ENCODE measurements at regions not wholly inside any gene's neighbourhood (a gene's known extent, or its start where the extent isn't known, plus 50 kb on each side); places are given as distances from the start of the nearest gene placed in this dataset.

DNA sequence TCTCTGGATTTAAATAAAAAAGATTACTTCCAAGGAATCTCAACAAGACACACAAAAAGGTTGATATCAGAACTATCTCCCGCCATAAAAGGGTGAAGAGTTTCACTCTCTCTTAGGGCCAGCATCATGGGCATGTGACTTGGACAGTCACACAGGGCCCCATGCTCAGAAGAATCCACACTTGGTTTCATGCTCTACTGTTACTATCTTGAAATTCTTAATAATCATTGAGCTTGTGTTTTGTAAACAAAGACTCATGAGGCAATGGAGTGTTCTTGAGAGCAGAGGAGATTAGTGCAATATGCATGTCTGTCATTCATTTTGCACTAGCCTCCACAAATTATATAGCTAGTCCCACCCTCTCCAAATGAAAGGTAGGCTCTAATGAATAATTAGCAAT, 58.4 kb downstream of the HMHB1 start:
- DNase-seq: no peak

DNA sequence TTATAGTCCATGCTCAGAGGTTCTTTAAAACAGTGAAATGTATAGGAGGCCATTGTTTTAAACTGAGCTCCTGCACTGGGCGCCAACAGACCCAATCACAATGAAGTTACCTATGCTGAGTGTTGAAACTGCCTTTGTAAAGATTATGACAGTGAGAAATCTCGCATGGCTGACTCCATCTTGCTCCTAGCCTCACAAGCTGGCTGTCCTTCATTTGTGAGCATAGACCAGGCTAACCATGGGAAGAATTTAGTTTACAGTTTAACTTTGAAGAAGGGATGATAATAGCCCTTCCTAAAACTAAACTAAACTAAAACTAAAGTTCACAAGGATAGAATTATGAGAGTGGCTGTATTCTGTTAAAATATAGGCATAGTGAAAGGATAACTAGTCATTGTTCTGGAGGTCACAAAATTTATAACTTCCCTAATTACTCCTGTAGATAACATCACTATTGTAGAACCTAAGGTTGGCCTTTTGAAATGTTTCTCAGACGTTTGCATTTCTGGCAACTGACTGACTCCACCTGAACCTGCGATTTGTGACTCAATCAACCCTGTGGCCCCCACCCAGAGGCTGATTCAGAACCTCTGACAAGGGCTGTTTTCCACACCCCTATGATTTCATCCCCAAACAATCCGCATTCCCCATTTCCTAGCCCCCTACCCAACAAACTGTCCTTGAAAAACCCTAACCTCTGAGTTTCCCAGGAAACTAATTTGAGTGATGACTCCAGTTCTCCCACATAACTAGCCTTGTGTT, 59.1 kb downstream of the HMHB1 start:
- DNase-seq: no peak

GRCh38 chr5:143871672-143872071, 59.7 kb downstream of the HMHB1 start:
- no peak for DNase-seq

DNA sequence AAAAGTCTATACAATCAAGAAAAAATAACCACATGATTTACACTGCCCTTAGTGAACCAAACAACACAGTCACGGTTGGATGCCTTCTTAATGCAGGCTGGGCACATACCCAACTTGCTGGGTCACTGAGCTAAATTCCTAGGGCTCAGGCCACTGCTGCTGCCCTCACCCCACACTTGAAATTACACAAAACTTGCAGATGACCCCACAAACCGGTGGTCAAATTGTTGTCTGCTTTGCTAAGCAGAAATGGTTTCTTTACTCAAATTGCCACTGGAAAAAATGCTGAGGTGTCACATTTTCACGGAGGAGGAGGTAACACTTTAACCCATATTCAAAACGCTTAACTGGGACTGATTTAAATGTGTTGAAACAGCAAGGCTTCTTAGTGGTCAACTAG, 62.4 kb downstream of the HMHB1 start:
- DNase-seq: no peak

- DNase-seq: no peak
These were observed 65.2 kb downstream of the HMHB1 start for GRCh38 chr5:143877196-143877595.

- no peak for DNase-seq
These were observed 66.5 kb downstream of the HMHB1 start for GRCh38 chr5:143878430-143878829.

DNA sequence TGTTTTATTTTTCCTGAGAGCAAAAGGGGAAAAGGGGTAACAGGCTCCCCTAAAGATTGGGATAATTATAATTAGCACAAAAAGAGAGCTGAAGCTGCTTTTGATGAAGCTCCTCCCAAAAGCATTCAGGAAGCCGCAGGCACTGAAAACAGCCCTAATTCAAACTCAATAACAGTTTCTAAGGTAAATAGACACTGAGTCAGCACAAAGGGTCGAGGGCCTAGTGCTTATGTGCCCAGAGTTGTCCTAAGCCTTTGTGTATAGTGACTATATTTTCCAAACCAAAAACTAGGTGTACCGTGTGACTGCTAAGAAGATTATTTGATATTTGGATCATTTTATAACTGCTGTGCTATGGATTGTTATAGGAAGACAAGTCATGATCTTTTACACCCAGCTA, 67.7 kb downstream of the HMHB1 start:
- DNase-seq: no peak

- no peak for DNase-seq
These were observed 68.2 kb downstream of the HMHB1 start for GRCh38 chr5:143880178-143880577.

- DNase-seq: no peak
These were observed 70.6 kb downstream of the HMHB1 start for GRCh38 chr5:143882520-143882919.

GRCh38 chr5:143886096-143886495, 74.1 kb downstream of the HMHB1 start:
- no peak for DNase-seq

DNA sequence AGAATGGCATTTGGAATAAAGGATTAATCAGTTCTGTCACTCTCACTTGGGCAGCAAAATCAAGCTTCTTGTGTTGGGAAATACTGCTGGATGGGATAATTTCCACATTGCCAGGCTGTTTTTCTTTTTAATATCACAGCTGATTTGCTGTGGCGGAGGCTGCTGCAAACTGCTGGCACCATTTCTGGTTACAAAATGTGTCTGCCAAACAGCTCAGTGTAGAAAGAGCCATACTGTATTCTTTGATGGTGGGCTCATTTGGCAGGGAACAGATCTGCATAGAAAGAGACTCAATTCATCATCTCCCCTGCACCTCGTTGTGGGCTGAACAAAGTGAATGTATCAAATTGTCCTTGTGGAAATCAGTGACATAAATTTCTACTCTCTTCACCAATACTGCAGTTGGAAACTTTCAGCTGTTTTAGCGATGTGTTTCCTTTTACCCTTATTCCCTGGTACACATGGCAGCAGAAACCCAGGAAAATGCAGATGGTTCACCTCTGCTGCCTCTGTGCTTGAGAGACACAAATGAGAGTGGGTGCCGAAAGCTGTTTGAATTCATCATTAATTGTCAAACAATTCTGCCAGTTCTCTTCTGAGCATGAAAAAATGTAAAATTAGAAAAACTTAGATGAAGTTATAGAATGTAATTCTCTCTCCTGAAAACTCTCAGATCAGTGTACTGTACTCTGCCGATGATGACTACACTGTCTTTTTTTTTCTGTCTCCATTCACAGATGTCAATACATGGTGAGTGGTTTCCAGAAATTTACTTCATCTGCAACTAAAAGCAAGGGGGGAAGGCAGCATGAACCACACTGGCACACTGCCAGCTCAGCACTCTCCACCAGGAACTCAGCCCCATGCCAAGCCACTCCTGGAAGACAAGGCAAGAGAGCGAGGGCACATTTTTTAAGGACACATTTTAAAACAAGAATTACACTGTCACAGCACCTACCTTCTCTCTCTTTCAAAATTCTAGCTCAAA, 75.0 kb downstream of the HMHB1 start:
- peak; percentile 22 for DNase-seq

- no peak for DNase-seq
These were observed 76.1 kb downstream of the HMHB1 start for GRCh38 chr5:143887903-143888665.

- DNase-seq: no peak
These were observed 77.0 kb downstream of the HMHB1 start for GRCh38 chr5:143888912-143889311.

GRCh38 chr5:143889986-143890385, 78.0 kb downstream of the HMHB1 start:
- DNase-seq: no peak

DNA sequence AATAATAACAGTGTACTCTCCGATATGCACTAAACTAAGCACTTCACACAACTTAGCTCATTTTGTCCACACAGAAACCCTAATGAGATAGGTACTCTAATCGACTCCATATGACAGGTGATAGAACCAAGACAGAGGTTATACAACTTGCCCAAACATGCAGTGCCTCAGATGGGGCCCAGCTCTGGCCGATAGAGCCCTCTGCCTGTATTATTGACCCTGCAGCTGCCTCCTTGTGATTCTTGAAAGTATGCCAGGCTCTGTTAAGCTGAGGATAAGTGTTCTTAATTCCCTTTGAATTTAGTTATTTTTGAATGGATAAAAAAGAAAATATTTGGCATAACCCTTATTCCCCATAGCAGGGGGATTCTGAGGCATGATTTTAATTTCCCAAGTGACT, 78.5 kb downstream of the HMHB1 start:
- no peak for DNase-seq

DNA sequence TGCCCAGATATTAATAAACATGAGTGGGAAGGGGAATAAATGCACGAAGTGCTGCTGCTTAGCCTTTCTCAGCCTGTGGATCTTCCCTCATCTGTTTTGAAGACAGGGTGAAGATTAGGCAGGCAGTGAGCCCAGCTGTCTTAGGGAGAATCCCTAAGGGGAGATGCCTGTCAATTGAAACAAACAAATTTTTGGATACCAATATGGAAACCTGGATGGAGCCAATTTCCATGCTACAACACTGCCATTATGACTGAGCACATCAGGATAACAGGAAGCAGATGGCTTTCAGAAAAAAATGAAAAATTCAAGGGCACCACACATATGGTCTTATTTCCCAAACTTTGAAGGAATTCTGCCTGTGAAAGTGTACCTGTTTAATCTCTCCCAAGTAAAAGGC, 80.3 kb downstream of the HMHB1 start:
- DNase-seq: no peak

DNA sequence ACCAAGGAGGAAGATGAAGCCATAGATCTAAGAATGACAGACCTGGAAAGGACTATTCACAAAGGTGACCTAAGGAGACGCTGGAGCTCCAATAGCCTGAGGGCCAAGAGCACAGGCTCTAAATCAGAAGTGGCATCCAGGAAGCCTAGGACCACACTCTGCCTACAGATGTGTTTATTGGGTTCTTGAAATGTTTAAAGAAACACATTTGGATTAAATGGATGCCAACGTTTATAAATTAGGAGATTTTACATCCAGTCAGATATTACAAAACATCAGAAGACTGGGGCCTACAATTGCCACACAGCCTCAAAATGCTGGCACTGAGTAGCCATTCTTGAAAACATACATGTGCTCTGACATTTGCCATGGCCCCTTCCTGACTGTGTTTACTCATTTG, 80.9 kb downstream of the HMHB1 start:
- DNase-seq: no peak

- DNase-seq: no peak
These were observed 81.7 kb downstream of the HMHB1 start for GRCh38 chr5:143893638-143894037.

GRCh38 chr5:143896516-143896915, 84.6 kb downstream of the HMHB1 start:
- no peak for DNase-seq

DNA sequence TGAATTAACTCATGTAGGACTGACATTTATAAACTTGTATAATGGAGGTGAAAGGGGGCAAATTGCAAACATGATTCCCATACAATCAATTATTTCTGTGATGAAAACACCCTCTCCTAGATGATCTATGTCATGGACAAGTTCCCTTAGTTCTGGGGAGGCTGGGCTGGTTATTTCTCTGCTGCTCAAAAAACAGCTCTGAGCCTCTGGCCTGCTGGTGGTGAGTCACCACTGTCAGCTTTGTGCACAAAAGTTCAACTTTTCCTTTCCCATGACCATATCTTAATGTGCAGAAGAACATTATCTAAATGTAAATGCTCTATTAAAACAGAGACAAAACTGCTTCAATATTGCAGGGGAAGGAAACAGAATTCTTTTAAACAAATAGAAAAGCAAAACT, 85.0 kb downstream of the HMHB1 start:
- DNase-seq: peak; percentile 42

DNA sequence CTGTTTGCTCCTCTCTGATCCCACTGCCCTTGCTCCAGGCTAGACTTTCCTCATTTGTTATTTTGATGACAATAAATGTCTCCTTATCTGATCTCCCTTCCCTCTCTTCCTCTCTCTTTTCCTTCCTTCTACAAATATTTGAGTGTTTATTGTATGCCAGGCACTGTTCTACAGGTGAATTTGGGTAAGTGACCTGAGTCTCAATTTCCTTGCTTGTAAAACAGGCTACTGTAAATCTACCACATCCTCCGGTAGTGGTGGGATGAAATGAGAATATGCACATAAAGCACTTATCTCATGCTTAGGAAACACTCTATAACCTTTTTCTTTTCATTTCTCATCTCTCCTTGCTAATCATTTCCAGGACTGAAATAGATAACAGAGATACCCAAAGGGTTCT, 86.4 kb downstream of the HMHB1 start:
- no peak for DNase-seq

GRCh38 chr5:143898916-143899591, 87.1 kb downstream of the HMHB1 start:
- DNase-seq: no peak

GRCh38 chr5:143908959-143909358, 97.0 kb downstream of the HMHB1 start:
- DNase-seq: no peak
